NOMO-1 treated with DMSO at 0.1 percent for 48 hours (cell line): ENCODE measurements at regions not wholly inside any gene's neighbourhood (a gene's known extent, or its start where the extent isn't known, plus 50 kb on each side); places are given as distances from the start of the nearest gene placed in this dataset.
A peak's percentile ranks its signal among the peaks of the same experiment; 100 is the strongest.

Experiments
- DNase-seq: peaks from one replicate; lab custom pipeline; 2025; ENCODE audit not compliant: unreplicated experiment; lab: John Stamatoyannopoulos, UW

DNA sequence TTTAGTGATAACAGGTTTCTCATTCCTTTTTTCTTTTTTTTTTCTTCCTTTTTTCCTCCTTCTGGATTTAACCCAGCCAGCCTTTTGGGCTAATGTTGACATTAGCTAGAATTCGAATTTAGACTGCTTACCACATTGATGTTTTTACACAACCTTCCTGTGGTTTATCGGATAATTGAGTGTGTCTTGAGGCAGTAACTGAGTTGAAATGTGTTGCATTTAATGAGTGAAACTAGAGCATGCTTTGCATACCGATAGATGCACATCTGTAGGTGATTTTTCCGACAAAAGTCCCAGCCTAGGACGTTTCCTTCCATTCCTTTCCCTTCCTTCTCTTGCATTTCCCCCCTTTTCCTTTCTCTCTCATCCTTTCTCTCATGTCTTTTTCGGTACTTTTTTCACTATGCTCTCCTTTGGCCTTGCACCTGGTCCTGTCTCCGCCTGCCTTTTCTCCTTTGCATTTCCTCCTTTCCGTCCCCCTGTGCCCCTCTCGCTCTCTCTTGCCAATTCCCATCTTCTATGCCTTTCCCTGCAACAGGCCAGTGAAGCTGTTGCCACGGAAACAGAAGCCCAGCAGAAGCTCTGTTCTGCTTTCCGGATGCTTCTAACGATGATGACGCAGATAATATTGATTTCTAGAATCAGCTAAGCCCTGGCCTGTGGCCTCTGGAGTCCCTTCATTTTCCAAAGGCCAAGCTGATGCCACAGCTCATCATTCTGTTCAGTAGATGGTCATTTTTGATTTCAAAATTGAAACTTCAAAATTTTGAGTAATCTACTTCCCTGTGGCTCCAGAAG lies 76.1 kb downstream of the SLC25A47 start:
- DNase-seq = peak; percentile 25

DNA sequence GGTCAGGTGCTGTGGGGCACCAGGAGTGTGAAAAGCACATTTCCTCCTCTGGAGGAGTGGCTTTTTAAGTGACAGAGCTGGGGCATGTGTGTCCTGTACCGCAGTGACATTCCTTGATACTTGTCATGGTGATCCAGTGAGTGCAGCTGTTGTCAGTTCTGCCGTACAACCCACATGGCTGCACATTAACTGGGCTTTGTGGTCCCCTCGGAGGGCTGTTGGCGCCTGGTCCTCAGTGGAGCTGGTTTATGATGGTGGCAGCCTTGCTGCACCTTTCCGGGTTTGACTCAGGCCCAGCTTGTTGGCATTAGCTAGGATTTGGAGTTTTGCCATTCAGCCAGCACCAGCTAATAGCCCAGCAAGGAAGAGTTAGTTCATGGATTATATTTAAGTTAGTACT lies 77.0 kb downstream of the SLC25A47 start:
- no peak for DNase-seq

DNA sequence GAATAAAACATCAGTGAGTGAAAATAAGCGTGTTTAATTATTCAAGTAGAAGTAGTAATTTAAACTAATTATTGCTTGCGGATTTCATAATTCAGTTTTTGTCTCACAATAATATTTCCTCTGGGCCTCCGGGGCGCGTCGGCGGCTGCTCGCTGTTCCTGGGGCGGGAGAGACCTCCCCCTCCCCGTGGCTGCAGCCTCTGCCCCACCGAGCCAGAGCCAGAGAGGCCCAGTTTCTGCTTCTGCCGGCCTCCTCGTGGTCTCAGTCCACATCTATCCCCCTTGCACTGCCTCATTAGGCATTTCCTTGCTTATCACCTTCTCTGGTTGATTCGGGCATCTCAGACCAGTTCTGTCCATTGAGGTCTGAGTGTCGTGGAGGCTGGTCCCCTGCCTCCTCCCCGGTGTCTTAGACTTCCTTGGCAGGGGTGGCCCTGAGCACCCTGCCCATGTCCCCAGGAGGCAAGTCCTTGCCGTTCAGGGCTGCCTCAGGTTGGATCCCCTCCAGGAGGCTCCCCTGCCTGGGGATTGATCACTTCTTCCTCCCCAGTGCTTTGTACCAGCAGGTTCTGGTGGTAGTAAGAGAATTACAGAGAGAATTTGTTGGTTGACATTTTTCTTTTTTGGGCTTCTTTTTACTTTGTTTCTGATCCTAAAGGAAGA lies 78.0 kb downstream of the SLC25A47 start:
- DNase-seq = no peak

DNA sequence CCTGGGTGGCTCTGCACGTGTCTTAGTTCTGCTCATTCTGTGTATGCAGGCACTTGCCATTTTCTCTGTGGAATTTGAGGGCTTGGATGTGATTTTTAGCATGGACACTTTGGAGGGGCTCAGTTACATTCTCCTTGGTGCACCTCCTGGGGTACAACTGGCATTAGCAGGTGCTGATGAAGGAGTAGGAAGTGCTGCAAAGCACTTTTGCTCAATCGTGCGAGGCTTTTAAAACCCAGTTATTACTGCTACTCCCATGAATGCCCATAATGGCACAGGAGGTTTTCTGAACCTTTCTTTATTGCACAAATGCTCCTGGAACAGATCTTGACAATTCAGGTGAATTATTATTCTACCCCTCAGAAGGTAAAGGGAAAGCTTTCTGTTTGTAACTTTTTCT lies 78.7 kb downstream of the SLC25A47 start:
- no peak for DNase-seq

DNA sequence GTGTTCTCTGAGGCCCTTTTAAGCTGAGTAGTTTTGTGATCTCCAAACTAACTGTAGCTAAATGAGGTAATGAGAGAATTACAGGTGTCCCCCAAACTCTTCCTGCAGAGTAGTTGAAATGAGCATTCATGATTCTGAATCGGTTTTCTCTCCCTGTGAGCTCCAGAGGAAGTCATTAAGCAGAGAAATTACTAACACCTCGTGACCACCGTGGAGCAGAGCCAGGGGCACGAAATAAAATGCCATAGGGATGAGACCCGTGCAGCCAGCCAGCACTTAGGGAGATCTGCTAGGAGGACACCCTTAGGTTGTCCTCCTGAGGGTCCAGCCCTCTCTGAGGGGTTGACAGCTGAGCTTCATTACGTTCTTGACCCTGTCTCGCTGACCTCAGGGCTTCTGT lies 79.5 kb downstream of the SLC25A47 start:
- DNase-seq = peak; percentile 5

DNA sequence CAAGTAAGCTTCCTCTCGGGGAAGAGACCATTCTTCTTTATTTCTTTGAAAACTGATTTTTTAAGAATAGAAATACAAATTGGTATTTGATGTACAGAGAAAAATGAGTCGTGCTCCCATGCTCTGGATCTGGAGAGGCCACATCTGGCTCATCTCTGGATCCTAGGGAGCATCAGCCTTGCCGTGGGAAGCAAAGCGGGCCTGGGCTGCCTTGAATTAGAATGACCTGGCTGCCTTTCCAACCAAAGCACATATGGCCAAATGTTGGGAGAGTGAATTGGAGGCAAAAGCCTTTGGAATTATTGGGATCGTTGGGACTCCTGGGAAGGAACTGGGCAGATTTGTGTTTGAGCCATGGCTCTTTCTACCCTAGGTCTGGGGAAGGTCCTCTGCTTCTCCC lies 80.0 kb downstream of the SLC25A47 start:
- no peak for DNase-seq

DNA sequence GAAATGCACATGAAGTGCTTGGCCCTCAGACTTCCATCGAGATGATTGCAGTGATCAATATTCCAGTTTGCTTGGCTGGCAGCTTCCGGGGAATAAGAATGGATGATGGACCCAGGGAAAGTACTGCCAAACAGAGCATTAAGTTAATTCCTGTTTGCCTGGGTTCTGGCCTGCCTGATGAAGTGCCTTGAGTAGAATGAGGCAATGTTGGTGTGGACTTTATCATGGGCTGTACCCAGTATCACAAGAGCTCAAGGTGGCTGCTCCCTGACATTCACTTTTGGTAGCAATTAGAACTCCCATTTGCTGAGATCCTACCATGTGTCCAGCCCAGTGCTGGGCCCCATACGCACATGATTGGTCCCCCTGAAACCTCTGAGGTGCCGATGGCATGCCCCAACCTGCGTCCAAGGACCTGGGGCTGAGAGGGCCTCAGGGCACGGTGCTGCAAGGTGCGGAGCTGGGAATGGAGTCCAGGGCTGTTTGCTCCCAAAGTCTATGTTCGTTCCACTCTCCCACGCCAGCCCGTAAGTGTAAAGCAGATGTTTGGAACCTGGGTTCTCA lies 80.7 kb downstream of the SLC25A47 start:
- no peak for DNase-seq

DNA sequence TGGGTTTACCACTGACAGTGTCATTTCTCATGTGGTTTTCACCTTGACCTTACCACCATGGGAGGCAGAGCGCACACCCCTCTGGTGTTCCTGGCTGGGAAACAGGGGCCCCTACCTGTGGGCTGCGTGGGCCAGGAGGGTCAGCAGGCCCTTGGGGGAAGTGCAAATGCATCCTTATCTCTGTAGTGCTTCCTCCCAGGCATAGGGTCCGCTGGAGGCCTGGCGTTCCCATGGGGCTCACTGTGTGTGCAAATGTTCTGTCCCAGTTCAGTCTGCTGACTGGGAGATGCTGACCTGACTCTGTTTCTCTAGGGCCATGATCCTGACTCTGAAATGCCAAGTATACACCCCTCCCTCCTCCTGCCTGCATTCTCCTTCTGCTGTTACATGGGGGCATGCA lies 81.3 kb downstream of the SLC25A47 start:
- DNase-seq = no peak

DNA sequence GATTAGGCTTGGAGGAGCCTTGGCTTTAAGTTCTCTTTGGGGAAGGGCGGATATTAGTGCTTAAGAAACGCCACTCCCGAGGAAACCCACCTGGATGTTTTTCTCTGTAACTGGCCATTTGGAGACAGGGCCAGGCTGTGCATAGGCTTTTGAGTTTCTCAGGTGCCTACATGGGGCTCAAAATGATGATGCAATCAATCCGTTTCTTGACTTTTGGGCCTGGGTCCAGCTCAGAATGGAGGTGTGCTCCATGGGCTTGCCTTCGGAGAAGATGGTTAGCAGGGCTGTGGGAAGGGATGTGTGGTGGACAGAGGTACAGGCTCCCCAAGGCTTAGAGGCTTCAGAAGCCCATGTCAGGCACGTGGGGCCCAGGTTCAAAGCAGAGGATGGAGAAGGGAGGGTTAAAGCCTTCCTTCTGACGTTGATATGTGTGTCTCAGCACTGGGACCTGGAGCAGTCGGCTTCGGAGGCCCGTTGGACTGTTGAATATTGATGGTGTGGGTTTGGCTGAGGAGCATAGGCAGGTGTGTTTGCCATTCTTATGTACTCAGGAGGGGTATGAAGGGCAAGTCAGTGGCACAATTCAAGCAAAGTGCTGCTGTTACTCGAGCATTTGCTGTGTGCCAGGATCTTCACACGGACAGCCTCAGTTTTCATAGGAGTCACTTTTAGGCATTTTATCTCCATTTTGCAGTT lies 82.8 kb downstream of the SLC25A47 start:
- no peak for DNase-seq

DNA sequence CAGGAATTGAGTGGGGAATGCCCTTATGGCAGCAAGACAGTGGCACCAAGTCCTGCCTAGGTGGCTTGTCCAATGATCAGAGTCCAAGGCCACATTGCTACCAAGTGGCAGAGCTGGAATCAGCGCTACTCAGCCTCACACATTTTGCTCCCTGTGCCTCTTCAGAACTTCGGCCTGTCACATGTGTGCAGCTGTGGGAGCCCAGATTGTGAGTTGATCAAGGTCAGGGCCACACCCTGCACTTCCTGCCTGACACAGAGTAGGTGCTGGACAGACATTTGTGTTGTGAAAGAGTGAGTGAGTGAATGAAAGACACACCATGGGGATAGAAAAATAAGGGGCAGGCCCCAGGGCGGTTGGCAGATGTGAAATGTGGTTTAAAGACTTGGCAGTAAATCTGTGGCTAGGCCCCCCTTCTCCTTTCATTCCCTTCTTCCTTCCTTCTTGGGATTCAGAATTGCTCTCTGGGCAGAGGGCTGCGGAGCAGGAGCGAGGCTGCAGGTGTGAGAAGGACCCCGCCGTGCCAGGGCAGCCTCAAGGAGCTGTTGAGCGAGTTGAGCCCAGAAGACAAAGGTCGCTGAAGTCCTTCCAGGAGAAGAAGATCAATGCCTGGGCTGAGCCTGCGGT lies 83.5 kb downstream of the SLC25A47 start:
- DNase-seq = peak; percentile 93

DNA sequence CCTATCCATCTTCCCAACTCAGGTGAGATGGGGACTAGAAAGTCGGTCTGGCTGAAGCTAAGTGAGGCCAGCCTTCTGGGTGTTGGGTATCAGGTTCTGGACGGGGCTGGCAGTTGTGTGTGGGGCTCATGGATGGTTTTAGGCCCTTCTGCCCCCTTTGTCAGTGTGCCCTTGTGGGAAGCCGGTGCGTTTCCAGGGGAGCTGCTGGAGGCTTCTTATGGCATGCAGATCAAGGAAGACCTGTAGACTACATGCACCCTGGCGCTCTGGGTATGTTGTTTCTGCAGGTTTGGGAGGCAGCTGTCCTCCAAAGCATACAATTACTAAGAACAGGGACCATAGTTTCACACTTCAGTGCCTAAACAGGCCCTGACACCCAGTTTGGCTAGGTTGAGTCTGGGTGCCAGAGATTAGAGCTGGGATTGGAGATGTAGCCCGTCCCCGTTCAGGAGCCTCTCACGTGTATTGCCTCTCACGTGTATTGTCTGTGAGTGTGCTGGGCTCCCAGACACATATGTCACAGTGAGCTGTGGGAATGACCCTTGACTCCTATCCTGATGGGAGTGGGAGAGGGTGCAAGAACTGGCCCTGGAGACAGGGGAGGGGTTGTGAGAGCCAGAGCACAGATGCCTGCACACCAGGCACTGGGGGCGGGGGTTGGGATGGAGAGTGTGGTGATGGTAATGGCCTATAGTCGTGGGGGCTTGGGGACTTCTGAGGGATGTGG lies 84.4 kb downstream of the SLC25A47 start:
- DNase-seq = no peak

DNA sequence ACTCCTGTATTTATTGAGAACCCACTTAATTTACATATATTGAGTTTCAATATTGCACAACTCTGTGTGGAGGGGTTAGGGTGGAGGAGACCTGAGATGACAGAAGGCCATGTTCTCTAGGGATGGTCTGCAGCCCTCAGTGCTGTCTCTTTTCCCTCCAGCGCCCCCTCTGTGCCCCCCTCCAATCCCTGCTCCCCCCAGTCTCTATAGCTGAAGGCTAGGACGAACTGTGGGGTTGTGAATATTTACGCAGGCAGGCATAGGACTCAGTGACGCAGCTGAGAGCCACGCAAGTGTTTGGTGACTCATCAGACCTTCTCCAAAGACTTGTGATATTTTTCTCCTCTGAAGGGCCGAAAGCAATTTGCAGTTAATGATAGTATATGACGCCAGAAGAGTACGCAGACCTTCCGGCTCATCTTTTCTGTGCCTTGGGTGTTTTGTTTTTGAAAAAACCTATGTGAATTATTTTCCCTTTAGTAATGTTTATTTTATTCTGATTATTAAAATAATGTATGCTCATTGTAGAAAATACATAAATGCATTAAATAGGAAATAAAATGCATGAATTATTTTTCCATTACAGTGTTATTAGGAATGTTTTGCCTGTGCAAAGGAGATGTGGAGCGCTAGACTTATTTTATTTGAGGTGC lies 85.3 kb downstream of the SLC25A47 start:
- DNase-seq = peak; percentile 91

DNA sequence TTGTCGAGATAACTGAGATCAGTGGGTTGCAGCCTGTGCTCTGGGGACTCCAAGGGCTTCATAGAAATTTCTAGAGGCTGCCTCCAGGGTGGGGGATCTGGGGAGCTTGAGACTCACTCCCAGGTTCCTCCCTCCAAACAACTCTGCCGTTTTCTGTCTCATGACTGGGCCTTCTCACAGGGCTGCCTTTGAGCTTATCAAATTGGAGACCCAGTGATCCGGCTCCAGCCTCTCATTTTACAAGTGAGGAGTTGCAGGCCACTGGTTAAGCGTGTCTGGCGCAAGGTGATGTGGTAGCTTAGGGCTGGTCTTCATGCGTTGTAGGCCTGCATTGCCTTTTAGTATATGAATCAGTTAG lies 85.8 kb downstream of the SLC25A47 start:
- no peak for DNase-seq

DNA sequence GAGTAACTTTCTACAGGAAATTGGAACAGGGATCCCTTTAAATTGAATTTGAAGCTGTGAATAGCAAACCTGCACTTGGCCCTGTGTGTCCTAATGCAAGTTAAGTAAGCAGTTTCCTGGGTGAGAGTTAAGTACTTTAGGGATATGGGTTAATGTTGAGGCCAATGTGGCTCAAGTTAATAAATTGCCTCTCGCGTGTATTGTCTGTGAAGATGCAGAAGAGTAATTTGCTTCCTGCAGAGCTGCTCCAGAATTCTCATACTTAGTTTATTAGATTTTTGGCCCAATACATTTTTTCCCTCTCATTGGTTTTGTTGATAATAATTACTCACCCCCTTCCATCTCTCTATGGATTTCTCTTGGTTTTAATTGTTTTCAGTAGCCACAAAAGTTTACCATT lies 86.5 kb downstream of the SLC25A47 start:
- no peak for DNase-seq

DNA sequence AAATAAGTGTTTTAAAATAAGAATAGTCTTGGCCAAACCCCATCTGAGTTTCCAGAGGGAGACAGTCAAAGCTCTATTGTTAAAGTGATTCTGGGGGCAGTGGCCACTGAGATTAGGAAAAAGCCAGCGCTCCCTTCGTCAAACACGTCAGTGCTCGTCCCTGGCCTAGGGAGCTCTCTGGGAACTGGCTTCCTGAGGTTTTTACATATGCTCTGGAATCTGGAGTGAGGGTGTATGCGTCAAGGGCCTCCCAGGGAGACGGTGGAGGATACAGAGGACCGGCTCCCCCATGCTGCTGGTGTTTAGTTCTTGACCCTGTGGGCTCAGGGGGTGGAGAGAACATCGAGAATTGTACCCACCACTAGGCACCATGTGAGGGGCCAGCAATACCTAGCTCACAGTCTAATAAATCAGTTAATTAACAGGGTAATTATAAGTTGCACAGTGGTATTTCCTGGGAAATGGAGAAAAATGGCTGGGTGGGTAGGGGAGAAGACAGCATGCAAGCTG lies 87.0 kb downstream of the SLC25A47 start:
- no peak for DNase-seq

DNA sequence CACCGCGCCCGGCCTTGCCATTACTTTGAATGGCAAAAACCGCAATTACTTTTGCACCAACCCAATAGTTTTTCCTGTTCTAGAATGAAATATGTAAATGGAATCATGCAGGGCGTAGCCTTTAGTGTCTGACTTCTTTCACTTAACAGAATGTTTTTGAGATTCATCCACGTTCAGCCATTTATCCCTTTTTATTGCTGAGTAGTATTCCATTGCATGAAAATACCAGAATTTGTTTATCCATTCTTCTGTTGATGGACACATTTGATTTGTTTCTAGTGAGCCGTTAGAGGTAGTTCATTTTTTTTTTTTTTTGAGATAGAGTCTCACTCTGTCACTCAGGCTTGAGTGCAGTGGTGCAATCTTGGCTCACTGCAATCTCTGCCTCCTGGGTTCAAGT lies 90.6 kb downstream of the SLC25A47 start:
- no peak for DNase-seq

DNA sequence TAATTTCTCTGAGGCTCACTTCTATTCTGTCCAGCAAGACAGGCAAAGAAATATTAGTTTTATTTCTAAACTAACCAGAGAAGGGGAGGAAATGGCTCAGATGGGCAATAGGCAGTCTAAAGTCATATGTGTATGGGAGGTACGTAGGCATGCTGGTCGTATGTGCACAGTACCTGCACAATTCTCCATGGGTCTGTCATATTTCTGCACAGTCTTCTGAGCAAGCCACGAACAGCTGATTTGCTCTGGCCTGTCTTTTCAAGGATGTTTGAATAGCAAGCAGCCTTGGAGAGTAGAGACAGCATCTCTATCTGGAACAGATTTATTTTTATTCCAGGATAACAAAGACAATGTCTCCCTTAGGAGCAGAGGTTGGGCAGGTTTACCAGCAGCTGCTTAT lies 92.1 kb downstream of the SLC25A47 start:
- DNase-seq = no peak

DNA sequence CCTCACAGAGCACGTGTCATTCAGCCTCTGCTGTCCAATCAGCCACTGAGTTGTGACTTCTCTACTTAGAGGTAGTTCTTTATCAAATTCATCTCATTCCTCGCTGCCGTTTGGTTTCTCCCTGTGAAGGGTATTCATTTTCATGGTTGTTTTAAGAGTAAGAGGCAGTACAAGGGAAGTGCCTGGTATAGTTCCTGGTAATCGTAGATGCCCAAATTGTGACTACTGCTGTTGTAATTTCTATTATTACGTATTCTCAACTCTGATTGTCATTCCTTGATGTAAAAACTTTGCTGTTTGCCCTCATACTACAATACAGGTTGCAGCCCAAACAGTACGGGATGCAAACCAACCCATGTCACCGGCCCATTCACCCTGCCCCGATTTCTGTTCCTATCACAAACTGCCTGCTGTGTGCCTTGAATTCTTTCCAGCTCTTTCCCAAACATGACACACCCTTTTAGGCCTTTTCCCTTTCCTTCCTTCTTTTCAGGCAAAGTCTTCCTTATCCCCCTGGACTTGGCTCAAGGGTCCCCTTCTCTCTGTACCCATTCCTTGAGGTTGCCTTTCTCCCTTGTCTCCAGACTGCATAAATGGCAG lies 93.0 kb downstream of the SLC25A47 start:
- no peak for DNase-seq
